GM18868 (cell line): ENCODE measurements at regions not wholly inside any gene's neighbourhood (a gene's known extent, or its start where the extent isn't known, plus 50 kb on each side); places are given as distances from the start of the nearest gene placed in this dataset.

Experiments
- ATAC-seq: cut with Tn5 transposase; IDR thresholded peaks from one replicate; pipeline ENCODE4 v1.9.1; 2021; ENCODE audit warnings: mild to moderate bottlenecking, moderate library complexity; ENCODE audit not compliant: unreplicated experiment

GRCh38 chr5:5623397-5623796, 200.9 kb downstream of the ICE1 start:
- no peak for ATAC-seq

DNA sequence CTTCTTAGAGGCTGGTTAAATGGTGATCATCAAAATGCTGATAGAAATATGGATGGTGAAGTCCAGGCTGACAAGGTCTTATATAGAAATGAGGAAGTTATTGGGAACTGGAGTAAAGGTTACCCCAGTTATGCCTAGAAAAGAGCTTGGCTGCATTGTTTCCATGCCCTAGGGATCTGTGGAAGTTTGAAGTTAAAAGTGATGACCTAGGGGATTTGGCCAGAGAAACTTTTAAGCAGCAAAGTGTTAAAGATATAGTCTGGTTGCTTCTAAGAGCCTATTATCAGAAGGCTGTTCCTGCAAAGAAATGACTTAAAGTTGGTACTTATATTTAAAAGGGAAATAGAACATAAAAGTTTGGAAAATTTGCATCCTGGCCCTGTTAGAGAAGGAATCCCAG, 200.3 kb downstream of the ICE1 start:
- ATAC-seq: no peak

- ATAC-seq: no peak
Measured at GRCh38 chr5:5619546-5619945, 197.1 kb downstream of the ICE1 start.

GRCh38 chr5:5617024-5617423, 194.5 kb downstream of the ICE1 start:
- ATAC-seq: no peak

- no peak for ATAC-seq
Measured at GRCh38 chr5:5616247-5616895, 193.9 kb downstream of the ICE1 start.

GRCh38 chr5:5615569-5615968, 193.1 kb downstream of the ICE1 start:
- ATAC-seq: no peak

DNA sequence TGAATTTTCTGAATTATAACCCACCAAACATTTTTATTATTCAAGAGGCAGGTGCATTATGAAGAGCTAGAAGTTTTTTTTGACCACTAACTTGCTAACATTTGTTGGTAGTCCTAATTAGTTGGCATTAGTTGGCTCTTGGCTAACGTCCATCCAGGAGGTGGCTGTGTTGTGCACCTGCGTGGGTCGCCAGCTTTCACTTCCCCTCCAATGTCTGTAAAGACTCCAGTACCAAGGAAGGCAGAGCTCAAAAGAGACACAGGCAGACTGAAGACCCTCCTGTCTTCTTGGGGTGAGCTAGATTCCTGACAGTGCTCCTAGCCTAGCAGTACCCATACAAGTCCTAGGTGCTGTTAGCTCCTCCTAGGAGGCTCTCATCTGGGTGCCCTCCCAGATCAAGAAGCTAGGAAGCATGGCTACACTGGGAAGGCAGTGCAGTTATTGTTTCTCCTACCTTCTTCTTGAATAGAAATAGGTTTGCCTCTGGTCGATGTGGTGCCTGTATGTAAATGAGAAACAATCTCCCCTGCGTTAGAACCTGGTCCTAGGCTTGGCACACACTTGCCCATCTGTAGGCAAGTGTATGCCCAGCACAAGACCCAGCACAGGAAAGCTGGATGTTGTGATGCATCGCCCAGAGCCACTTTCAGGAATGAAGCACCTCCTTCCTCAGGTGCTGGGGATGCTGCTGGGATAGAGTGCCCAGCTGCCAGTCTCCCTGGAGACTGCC, 190.9 kb downstream of the ICE1 start:
- ATAC-seq: peak; percentile 70

GRCh38 chr5:5612096-5612495, 189.6 kb downstream of the ICE1 start:
- no peak for ATAC-seq

DNA sequence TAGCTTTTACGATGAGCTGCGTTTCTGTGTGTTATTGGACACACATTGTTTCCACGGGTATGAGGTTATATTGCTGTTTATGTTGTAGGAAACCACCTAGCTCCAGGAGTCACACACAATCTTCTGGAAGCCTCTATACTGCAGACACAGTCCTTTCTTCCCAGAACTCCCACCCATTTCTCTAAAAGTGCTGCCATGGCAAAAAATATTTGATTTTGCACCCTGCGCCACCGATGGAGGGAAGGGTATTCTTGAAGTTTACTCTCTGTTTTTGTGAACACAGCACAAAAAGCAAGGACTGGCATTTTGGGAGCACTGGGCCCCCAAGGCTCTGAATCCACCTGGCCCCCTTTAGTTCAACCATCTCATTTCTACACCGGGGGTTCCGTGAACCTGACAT, 187.5 kb downstream of the ICE1 start:
- ATAC-seq: no peak

- ATAC-seq: no peak
Measured at GRCh38 chr5:5605170-5605764, 182.8 kb downstream of the ICE1 start.

DNA sequence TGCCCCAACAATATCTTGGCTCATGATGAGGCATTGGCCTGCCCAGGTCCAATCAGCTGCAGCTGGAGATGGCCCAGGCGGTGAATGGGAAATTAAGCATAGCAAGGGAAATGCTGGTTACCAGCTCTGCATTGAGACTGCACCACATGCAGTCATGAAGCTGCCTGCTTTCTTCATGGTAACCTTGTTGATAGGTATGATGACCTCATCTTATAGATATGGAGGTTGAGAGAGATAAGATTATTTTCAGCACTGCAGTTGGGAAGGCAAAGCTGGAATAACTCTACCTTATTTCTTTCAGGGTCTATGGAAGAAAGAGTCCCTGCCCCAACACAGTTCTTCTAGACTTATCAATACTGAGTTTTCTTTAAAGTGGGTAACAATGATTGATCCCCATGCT, 180.1 kb downstream of the ICE1 start:
- ATAC-seq: no peak

GRCh38 chr5:5598547-5599113, 176.2 kb downstream of the ICE1 start:
- ATAC-seq: no peak

DNA sequence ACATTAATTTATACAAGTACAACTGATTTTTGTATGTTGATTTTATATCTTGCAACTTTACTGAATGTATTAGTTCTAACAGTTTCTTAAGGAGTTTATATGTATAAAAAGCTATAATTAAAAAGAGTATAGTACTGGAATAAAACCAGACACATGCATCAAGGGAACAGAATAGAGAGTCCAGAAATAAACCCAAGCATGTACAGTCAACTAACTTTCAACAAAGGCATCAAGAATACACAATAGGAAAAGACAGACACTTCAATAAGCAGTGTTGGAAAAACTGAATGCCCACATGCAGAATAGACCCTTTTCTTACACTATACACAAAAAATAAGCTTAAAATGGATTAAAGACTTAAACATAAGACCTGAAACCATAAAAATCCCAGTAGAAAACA, 170.9 kb downstream of the ICE1 start:
- ATAC-seq: no peak

- no peak for ATAC-seq
Measured at GRCh38 chr5:5592541-5592940, 170.1 kb downstream of the ICE1 start.

DNA sequence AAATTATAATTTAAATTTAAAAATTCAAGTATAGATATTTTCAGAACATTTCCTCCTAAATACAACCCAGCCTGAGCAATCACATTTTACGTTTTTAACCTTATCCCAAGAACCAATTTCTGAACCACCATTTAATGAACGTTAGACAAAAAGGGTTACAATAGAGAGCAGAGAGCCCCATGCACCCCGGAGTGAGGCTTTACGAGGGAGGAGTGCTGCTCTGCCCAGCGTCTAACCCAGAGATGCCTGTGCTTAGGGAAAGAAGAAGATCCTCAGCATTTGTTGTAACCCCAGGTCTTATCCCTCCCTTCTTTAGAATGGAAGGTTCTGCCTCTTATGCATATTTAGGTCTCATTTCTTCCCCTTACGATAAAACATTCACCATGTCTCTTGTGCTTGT, 169.1 kb downstream of the ICE1 start:
- ATAC-seq: no peak

GRCh38 chr5:5589857-5590256, 167.4 kb downstream of the ICE1 start:
- no peak for ATAC-seq

DNA sequence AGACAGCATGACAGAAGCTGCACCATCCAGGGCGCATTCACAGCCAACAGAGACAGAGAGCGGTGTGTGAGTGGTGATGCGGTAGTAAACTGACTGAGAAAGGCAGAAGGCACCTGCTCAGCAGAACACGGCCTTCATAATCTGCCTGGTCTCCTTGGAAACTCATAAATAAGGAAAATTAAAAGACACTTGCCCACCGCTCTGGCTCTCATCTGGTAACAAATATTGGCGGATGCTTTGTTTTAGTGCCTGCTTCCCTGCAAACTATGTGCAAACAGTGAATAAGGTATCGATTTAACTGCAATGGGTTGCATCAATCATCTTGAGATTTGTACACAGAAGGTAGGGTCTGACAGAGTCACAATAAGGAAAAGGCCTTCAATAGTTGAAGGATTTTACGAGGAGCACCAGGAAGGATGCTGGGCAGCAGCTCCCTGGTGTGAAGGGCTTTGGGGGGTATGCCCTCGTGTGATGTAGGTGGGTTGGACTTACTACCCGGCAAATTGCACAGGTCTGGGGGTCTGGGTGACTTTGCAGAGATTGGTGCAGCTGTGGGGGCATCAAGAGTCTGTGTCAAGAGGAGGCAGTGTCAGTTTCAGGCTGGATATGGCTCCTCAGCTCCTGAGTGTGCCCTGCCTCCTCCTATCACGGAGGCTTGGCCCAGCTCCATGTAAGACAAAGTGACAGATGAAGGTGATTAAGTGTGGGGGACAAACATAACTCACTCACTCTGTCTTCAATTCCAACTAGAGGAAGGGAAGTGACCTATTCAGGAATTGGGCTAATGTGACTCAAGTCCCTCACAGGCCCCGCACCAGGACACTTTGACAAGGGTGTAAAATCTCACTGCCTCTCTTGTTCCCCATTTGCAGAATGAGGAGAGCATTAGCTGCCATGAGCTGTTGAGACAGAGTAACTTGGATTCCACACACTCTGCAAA, 166.7 kb downstream of the ICE1 start:
- ATAC-seq: no peak

DNA sequence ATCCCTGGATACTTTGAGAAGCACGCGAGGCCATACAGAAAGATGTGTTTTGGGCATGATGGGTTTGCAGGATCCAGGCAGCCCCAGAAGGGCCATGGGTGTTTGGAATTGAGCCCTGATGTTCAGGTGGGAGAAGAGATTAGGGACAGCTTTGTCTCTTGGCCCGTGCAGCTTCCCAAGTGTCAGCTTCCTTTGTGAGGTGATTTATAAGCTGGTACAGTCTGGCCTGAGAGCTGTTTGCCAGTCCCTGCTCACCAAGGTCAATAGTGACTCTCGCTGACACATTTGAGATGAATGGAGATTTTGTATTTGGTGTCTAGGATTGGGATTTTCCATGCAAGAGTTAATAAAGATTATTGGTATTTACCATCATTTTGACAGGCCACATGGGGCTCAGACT, 165.9 kb downstream of the ICE1 start:
- no peak for ATAC-seq

DNA sequence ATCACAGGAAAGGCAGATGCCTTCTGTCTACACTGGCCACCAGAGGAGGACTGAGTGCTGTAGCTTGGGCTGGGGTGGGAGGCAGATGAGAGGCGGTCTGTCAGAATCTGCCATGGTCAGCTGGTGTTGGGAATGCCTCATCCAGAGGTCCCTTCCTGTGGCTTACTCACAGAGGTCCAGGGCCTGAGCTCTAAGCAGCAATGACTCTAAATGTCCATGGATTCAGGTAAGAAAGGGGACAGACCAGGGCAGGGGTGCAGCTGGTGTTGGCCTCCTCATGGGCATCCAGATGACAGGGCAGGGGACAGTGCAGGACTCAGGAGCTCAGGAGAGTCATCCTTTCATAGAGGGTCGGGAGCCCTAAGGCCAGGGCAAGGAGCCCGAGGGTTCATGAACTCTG, 165.0 kb downstream of the ICE1 start:
- ATAC-seq: no peak

- no peak for ATAC-seq
Measured at GRCh38 chr5:5586721-5587120, 164.2 kb downstream of the ICE1 start.

- ATAC-seq: no peak
Measured at GRCh38 chr5:5585751-5586341, 163.4 kb downstream of the ICE1 start.
